ENCODE measurements at regions not wholly inside any gene's neighbourhood (a gene's known extent, or its start where the extent isn't known, plus 50 kb on each side); places are given as distances from the start of the nearest gene placed in this dataset.

GRCh38 chr12:42985506-42985905 lies 396.0 kb upstream of the PRICKLE1 start:
- TF ChIP-seq, protein P1, sequence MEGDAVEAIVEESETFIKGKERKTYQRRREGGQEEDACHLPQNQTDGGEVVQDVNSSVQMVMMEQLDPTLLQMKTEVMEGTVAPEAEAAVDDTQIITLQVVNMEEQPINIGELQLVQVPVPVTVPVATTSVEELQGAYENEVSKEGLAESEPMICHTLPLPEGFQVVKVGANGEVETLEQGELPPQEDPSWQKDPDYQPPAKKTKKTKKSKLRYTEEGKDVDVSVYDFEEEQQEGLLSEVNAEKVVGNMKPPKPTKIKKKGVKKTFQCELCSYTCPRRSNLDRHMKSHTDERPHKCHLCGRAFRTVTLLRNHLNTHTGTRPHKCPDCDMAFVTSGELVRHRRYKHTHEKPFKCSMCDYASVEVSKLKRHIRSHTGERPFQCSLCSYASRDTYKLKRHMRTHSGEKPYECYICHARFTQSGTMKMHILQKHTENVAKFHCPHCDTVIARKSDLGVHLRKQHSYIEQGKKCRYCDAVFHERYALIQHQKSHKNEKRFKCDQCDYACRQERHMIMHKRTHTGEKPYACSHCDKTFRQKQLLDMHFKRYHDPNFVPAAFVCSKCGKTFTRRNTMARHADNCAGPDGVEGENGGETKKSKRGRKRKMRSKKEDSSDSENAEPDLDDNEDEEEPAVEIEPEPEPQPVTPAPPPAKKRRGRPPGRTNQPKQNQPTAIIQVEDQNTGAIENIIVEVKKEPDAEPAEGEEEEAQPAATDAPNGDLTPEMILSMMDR (IDR thresholded peaks at IDR 0.05; ENCODE audit: insufficient read depth, low read length) = no peak
- TF ChIP-seq POLR2AphosphoS5 (IDR thresholded peaks at IDR 0.05; ENCODE audit: low read depth) (no peak), SPI1 (IDR thresholded peaks at IDR 0.05; ENCODE audit: borderline replicate concordance, low read depth) (no peak), REST (IDR thresholded peaks at IDR 0.05; ENCODE audit: insufficient replicate concordance, low read depth) (no peak), GABPA (IDR thresholded peaks at IDR 0.05; ENCODE audit: low read depth) (no peak)

All from HL-60 (cell line).